Fibroblast of mammary gland (primary cell): ENCODE measurements at regions not wholly inside any gene's neighbourhood (a gene's known extent, or its start where the extent isn't known, plus 50 kb on each side); places are given as distances from the start of the nearest gene placed in this dataset.

ENCODE experiments used
- DNase-seq: peaks from one replicate; pipeline ENCODE4 v3.0.0-alpha.2; 2010; ENCODE audit warnings: low read depth
- H3K4me3 ChIP-seq: 2 replicates; pipeline ENCODE4 v1.5.1; 2011; ENCODE audit warnings: low read depth, mild to moderate bottlenecking, low read length, moderate library complexity; ENCODE audit not compliant: control insufficient read depth
- TF ChIP-seq, protein P1 (sequence below): conservative IDR thresholded peaks from 2 replicates; pipeline ENCODE4 v1.5.1; 2011; ENCODE audit warnings: low read depth, low read length, inconsistent platforms; ENCODE audit not compliant: control insufficient read depth, insufficient read depth

DNA sequence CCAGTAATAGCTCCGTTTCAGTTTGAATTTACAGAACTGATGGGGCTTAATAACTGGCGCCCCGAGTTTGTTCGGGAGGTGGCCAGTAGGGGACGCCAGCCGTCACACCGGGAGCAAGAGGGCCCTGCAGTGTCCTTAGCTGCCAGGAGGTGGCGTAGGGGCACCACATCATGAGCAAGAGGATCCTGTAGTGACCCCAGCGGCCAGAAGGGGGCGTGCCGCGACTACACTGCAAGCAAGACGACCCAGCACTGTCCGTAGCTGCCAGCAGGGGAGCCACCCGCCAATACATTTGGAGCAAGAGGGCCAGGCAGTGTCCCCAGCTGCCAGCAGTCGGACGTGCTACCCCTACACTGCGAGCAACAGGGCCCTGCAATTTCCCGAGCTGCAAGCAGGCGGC is 663.7 kb upstream of the B3GAT1 start:
- peak; percentile 54 for DNase-seq
- no peak overlapping the region for H3K4me3 ChIP-seq
- TF ChIP-seq, protein P1, sequence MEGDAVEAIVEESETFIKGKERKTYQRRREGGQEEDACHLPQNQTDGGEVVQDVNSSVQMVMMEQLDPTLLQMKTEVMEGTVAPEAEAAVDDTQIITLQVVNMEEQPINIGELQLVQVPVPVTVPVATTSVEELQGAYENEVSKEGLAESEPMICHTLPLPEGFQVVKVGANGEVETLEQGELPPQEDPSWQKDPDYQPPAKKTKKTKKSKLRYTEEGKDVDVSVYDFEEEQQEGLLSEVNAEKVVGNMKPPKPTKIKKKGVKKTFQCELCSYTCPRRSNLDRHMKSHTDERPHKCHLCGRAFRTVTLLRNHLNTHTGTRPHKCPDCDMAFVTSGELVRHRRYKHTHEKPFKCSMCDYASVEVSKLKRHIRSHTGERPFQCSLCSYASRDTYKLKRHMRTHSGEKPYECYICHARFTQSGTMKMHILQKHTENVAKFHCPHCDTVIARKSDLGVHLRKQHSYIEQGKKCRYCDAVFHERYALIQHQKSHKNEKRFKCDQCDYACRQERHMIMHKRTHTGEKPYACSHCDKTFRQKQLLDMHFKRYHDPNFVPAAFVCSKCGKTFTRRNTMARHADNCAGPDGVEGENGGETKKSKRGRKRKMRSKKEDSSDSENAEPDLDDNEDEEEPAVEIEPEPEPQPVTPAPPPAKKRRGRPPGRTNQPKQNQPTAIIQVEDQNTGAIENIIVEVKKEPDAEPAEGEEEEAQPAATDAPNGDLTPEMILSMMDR: peak; percentile 45

DNA sequence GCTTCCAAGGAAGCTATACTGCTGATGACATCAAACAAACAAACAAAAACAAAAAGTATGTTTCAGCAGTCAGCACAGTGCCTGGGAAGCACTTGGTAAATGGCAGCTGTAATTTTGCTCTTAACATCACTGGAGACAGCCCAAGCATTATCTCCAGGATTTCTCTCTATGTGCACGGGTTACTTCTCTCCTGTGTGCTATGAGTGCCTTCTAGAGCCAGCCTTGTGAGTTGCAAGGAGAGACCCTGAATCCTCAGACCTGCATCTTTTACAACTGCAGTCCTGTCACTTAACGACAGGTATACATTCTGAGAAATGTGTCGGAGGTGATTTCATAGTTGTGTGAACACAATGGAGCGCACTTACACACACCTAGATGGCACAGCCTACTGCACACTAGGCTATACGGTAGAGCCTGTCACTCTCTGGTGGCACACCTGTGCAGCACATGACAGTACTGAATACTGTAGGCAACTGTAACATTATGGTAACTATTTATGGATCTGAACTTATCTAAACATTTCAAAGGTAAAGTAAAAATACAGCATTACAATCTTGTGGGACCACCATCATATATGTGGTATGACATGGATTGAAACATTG is 662.5 kb upstream of the B3GAT1 start:
- DNase-seq: peak; percentile 2
- no peak overlapping the region for H3K4me3 ChIP-seq
- TF ChIP-seq, protein P1: no peak

DNA sequence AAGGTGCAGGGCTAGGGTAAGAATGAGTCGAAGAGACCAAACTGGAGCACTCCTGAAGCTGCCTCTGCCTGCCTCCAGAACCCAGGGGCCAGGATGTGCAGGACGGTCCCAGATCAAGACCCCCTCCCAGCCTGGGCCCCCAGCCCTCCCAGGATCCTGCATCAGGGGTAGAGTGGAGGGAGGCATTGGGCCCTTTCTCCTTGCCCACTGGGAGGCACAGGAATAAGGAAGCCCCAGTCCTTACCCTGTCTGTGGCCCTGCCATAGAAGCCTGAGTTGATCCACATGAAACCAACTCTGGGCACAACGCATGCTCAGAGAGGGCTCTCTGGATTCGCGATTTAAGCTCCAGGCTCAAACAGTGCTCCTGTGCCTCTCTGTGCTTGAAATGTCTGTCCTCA is 661.8 kb upstream of the B3GAT1 start:
- no peak overlapping the region for H3K4me3 ChIP-seq
- TF ChIP-seq, protein P1: no peak
- DNase-seq: no peak

DNA sequence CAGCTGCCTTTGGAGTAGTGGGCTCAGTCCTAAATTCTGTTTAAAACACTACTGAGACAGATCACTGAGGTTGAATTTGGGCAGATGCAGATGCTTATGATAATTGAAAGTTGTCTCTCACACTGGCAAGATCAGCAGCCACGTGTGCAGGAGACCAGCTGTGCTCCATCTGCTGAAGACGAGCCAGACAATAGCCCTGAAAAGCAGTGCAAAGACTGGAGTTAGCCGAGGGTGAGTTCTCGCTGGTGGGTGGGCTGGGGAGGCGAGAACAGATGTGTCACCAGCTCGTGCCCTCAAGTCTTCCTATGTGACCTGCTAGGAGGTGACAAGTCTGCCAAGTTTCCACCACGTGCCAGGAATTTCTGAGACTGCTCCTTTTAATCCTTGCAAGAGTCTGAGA is 661.3 kb upstream of the B3GAT1 start:
- DNase-seq: no peak
- no peak overlapping the region for H3K4me3 ChIP-seq
- TF ChIP-seq, protein P1: no peak

DNA sequence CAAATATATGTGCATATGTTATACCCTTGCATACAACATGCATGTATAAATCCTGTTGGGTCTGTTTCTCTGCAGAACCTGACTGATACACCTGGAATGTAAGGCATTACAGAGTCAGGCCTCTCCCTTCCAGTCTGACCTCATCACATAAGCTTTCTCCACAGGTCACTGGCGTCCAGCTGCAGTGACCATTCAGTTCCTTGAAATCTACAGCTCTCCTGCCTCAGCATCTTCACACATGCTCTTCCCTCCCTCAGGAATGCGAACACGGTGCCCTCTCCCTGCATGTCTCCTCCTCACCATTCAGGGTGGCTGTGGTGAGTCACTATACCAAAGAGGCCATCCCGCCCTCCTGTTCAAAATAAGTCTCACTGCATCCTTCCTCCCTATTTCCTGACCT is 657.8 kb upstream of the B3GAT1 start:
- DNase-seq: no peak
- H3K4me3 ChIP-seq: no peak overlapping the region
- TF ChIP-seq, protein P1: no peak

DNA sequence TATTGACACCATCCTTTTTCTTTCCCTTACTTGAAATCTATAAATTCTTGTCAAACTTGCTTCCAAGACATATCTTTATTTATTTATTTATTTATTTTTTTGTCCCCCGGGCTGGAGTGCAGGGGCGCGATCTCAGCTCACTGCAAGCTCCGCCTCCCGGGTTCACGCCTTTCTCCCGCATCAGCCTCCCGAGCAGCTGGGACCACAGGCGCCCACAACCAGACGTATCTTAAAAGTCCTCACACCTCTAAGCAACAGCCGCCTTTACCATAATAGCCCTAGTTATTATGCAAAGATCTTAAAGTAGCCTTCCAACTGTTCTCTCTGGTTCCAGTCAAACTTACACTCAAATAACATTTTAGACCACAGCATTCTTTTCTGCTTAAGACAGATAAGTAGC is 657.0 kb upstream of the B3GAT1 start:
- no peak overlapping the region for H3K4me3 ChIP-seq
- DNase-seq: no peak
- TF ChIP-seq, protein P1: no peak

DNA sequence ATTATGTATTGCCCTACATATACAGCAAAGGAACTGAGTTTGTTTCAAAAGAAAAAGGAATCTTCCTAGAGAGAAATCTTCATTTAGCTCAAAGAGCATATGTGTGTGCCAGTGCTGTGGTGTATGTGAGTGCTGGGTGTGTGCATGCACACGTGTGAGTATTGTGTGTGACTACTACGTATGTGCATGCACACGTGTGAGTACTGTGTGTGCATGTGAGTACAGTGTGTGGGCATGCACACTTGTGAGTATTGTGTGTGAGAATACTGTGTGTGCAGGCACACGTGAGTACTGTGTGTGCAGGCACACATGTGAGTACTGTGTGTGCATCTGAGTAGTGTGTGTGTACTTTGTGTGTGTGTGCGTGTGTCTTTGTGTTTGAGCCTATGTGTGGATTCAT is 651.0 kb upstream of the B3GAT1 start:
- DNase-seq: no peak
- H3K4me3 ChIP-seq: no peak overlapping the region
- TF ChIP-seq, protein P1: no peak
